Glomerular visceral epithelial cell (primary cell): ENCODE measurements at regions not wholly inside any gene's neighbourhood (a gene's known extent, or its start where the extent isn't known, plus 50 kb on each side); places are given as distances from the start of the nearest gene placed in this dataset.

Experiments used
- DNase-seq: peaks from one replicate; pipeline ENCODE4 v3.0.0-alpha.2; 2016; ENCODE audit errors: extremely low spot score

DNA sequence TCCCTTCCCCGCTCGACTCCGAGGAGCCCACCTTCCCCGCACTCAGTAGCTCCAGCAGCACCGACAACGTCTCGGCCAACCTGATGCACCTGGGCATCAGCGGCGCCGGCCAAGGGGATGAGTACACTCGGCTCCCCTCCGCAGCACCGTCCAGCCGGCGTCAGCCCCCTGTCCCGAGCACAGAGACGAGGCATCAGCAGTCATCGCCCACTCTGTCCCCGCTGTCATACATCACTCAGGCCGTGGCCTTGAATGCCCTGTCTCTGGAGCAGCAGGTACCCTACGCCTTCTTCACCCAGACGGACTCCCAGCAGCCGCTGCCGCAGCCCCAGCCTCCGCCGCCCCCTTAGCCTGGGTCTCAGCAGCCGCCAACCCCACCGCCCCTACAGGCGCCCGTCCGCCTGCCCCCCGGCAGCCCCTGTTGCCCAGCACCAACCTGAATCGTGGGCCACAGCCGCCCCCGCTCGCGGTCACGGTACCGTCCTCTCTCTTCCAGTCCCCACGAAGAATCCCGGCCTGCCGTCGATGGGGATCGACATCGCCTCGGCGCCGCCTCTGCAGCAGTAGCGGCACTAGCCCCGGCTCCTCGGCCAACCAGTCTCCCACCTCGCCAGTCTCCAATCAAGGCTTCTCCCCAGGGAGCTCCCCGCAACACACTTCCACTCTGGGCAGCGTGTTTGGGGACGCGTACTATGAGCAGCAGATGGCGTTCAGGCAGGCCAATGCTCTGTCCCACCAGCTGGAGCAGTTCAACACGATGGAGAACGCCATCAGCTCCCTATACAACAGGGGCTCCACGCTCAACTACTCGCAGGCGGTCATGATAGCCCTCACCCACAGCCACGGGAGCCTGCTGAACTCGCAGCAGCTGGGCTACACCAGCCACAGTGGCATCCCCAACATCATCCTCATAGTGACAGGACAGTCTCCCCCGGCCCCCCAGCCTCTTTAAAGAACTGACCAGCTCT lies 1195.9 kb upstream of the CHAC2 start:
- no peak for DNase-seq

DNA sequence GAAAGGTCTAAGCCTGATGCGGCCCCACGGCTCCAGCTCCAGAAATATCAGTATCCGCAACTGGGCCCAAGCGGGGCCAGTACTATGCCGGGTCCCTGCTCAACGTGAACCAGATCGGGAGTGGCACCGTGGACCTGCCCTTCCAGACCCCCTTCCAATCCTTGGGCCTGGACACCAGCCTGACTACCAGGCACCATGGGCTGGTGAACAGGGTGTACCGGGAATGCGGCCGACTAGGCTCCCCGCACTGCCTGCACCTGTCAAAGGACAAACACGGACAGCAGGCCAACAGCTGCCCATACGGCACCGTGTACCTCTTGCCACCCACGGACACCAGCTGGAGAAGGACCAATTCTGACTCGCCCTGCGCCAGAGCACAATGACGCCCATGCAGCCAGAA lies 1196.9 kb upstream of the CHAC2 start:
- no peak for DNase-seq

DNA sequence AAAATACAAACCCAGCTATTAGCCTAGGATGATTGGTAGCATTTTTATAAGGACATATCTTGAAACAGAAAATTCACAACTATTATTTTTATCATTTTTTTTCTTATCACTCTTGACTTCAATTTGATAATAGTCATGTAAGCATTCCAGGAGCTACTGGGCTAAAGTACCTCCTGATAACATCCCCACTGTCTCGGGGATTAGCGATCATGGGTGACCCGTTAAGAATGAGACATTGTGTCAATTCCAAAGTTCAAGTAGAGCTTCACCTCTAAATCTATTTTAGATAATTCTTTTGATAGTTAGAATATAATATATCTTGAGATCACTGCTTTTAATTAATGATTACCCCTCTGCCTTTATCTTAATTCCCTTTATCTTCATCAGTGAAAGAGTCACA lies 1204.5 kb upstream of the CHAC2 start:
- DNase-seq, result no peak

DNA sequence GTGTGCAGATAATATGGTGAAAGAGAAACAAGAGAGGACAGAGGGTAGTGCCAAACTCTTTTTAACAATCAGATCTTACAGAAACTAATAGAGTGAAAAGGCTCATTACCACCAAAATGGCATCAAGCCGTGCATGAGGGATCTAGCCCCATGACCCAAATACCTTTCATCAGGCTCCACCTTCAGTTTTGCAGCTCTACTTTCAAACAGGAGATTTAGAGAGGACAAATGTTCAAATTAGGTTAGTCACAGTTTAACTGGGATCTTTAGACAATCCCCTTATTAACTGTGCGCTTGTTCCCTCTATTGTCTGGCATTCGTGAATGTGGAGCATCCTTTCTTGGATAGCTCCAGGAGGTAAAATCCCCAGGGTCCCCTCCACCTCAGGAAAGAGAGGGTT lies 1209.3 kb upstream of the CHAC2 start:
- no peak for DNase-seq

DNA sequence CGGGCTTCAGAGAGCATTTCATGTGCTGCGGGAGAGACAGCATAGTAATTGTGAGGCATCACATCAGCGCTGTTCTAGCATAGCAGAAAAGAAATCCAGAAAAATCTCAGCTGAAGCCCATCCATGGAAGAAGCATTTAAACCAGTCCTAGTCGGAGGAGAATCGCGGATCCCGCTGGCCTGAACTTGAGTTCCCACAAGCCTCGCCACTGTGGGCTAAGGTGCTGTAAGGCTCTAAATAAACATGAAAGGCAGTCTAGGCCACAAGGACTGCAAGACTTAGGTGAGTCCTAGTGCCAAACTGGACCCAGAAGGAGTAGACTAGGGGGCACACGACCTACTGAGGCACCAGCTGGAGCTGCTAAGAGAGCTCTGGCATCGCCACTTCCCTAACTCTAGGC lies 1225.3 kb upstream of the CHAC2 start:
- no peak for DNase-seq

DNA sequence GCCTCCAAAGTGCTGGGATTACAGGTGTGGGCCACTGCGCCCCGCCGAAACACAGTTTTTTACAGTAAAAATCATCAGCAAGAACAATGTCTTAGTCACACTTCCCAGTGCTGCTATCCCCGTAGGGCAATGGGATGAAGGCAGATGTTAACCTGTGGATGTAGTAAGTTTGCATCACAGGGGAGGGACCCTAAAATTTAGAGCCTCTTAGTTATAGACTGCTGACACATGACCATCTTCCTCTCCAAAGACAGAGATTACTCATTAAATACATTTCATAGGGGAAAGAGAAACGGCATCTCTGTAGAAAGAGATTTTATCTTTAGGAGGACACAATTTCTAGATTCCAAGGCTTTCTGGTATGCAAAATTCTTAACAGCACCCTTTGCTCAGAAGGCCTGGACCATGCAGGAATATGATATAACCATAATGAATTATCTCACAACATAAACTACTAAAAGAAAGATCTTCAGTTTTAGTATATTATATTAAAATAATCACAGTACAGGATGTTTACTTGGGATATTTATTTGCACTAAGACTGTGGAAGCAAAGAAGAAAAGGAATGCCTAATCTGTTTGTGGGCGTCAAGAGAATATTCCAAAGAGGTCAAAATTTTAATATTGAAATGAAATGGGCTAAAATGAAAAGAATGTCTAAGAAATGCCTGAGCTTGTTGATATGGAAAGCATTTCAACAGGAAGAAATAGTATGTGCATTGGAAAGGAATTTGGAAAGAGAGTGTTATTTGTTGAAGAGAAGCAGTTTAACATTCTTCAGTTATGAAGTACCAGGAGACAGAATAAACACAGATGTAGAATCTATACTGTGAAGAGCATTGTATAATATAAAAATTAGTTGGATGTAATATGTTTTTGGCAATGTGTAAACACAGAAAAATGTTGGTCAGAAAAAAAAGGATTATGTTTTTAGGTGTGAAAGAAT lies 1228.3 kb upstream of the CHAC2 start:
- DNase-seq, result no peak

DNA sequence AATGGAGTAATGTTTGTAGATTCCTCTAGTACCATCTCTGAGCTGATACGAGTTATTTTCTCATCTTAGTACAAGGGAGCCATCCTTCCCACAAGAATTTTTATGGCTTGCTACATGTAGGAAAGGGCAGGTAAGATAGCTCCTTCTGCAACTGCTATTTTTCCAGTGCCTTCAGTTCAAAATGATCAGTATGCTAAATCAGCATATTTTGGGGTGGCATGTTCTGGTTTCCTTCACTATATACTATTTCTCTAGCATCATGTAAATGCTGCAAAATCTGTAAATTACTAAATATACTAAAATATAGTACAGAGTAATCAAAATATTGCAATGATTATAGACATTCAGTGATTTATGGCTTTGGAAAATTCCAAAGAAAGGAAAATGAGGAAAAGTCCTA lies 1230.0 kb upstream of the CHAC2 start:
- DNase-seq, result no peak

DNA sequence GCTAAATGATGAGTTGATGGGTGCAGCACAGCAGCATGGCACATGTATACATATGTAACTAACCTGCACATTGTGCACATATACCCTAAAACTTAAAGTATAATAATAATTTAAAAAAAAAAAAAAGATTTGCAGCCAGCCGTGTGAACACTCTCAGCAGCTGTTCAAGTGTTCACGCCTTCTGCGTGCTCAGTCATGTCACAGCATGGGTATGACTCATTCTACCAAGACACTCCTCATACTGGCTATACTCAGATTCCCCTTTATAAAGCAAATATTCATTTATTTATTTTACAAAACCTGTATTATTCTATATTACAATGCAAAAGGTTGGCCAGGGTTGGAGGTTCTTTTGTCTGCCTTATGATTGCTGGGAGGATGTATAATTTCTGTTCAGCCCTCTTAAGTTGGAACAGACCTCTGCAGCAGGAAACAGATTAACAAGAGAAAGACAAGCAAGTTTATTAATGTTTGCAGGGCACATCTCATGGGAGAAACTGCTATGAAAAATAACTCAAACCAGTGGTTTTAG lies 1230.6 kb upstream of the CHAC2 start:
- peak; percentile 4 for DNase-seq

DNA sequence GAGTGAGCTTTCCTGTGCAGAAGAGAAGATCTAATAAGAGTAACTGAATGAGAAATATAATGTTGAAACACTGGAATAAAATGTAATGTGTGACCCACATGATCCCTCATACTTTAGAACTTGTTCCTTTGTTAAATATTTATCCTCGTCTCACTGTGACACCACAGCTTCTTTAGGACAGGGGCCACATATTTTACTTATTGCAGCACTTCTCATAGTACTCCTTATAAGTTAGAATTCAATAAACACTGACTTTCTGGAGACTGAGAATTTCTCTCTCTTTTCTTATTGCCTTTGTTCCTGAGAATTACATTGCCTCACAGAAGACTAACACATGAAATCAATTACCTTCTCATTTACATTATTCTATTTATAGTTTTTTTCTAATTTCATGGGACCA lies 1234.6 kb upstream of the CHAC2 start:
- no peak for DNase-seq

DNA sequence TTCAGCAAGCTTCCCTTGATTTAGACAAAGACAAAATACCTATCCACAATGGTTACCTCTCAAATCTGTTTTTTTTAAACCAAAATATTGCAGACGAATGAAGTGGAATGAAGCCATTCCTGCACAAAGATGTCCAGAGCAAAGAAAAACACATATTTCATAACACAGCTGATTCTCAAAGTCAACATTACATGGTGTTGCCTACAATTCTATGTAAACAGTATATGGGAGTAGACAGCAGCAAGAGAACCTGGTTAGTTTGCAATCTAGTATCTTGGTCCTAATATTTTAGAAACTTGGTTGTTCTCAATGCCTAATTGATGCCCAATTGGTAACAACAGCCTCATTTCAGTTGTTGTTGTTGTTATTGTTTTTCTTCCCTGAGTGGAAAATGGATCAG lies 1240.9 kb upstream of the CHAC2 start:
- no peak for DNase-seq

DNA sequence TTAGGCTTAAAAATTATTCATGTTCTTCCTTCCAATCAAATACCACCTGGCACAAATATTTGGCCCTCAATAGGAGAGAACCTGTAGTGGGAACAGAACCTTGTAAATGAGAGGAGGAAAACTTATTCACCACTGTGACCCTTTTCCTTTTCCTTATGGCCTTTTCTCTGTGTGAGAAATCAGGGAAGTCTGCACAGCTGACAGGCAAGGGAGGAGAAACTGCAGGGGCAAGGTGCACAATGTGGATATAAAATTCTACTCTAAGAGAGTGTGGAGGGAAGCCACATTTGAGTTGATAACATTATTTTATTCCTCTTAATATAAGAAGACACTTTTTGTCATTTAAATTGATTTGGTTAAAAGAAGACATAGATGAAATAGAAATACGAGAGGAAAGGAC lies 1247.0 kb upstream of the CHAC2 start:
- no peak for DNase-seq

DNA sequence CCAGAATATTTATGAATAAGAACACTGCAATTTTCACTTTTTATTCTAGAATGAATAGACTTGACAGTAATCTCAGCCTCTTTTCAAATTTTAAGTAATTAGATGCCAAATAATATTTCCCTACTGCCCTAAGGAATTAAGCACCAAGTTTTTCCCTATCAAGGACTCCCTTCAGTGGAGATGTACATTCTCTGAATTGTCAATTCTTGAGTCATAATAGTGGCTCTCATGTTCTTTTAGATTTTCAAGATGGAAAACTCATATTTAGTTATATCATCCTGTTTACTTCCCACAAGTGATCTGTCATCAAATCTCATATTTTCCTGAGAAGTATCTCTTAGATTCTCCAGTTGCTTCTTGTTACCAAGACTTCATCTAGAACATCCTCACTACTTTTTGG lies 1248.9 kb upstream of the CHAC2 start:
- DNase-seq, result no peak

DNA sequence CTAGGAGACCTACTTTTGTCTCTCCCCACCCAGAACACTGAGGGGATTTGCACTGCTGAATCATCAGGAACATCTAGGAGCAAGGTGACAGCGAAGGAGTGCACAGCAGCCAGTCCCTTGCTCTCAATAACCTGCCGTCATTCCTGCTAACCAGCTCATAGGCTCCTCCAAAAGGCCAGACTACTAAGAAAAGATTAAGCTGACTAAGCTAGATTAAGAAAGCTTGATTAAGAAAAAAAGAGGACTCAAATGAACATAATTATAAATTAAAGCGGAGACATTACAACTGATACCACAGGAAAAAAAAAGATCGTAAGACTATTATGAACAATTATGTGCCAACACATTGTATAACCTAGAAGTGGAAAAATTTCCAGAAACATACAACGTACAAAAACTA lies 1254.8 kb upstream of the CHAC2 start:
- DNase-seq, result no peak

DNA sequence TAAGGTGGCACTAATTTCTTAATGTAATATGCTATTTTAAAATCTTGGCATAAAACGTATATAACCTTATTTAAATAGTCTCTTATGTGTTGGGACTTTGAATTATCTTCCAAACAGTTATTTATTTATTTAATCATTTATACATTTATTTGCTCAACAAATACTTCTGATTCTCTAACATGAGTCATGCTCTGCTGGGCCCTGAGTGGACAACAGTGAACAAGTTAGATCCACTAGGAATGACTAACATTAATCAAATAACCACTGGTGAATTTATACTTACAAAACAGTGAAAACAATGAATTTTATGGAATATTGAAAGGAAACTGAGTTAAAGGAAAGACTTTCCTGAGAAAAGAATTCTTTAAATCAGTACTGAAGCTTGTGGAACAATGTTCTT lies 1257.2 kb upstream of the CHAC2 start:
- DNase-seq, result no peak

DNA sequence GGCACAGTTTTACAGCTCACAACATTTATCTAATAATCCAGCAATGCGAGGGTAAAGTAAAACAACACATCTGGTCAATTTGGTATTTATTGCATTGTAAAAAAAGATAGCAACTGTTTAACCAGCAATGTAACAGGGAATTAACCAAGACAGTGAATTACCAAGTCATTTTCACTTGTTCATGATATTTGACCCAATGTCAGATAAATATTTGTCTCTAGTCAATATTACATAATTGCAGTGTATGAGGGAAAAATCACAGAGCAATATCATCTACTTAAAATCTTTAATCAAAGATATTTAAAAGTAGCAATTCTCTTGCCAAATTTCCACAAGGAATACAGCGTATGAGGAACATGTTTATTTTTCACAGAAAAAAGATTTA lies 1265.1 kb upstream of the CHAC2 start:
- DNase-seq, result no peak

DNA sequence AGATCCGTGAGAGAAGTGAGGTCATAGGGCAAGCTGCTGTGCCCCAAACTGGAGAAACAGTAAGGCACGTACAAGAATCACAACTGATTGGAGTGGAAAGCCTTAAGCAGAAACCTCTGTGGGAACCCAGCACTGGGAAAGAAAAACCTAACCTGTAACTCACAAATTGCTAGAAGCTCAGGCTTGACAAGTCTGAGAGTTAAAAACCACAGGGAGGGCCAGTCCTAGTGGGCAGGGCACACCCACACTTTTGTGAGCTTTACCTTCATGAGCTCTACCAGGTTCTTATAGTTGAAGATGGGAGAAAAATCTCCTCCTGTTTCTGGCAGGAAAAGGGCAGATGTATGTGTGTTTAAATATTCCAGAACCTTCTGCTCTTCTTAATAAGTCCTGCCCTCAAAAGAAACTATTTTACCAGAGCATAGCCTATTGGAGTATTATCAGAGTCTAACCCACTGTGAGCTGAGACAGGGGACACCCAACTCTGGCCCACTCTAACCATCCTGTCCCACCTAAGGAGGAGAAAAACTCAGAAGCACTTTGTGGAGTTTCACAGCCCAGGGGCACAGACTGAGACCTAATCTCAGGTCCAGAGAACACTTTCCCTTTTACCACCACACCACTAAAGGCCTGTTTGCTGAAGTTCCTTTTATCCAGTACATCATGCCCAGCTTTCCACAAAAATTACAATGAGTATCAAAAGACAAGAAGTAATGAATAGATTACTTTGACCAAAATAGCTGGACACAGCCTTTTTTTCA lies 1265.7 kb upstream of the CHAC2 start:
- DNase-seq, result no peak

DNA sequence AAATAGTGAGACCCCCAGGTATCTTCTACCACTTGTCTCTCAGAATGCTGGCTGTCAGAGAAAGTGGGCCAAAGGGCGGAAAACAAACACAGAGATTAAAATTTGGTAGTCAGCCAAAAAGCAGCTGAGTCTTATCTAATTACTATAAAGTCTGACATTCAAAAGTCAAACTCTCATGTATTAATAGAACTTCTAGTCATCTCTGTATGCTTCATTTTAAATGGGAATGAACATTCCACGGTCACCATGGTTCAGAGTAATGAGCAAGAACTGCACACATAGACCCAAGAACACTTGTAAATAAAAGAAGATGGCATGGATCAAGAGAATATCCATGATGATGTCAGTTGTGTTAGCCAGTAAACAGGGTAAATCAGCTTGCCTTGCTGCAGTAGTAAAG lies 1267.0 kb upstream of the CHAC2 start:
- no peak for DNase-seq

DNA sequence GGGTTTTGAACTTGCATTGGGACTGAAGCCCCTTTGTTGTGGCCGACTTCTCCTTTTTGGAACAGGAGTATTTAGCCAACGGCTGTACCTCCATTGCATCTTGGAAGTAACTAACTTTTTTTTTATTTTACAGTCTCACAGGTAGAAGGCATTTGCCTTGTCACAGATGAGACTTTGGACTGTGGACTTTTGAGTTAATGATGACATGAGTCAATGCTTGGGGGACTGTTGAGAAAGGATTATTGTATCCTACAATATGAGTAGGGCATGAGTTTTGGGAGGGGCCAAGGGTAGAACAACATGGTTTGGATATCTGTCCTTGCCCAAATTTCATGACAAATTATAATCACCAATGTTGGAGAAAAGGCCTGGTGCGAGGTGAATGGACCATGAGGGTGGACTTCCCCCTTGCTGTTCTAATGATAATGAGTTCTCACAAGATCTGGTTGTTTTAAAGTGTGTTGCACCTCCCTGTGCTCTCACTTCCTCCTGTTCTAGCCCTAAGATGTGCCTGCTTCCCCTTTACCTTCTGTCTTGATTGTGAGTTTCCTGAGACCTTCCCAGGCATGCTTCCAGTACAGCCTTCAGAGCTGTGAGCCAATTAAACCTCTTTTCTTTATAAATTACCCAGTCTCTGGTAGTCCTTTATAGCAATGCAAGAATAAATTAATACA lies 1269.4 kb upstream of the CHAC2 start:
- no peak for DNase-seq

DNA sequence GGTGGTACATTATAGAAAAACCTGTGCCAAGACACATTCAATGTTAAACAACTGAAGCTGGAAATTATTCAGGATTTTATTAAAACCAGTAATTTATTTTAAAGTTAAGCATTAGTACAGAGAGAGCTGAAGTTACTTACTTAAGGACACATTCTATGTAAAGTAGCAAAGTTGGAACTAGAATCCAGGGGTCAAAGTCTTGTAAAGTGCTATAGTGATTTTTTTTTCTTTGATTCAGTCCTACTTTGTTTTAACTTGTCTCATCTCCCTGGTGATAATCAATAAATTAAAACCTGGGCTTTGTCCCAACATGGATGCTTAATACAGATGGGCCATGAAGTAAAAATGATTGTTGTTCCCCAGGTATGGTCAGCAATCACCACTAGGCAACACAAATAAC lies 1271.8 kb upstream of the CHAC2 start:
- no peak for DNase-seq

DNA sequence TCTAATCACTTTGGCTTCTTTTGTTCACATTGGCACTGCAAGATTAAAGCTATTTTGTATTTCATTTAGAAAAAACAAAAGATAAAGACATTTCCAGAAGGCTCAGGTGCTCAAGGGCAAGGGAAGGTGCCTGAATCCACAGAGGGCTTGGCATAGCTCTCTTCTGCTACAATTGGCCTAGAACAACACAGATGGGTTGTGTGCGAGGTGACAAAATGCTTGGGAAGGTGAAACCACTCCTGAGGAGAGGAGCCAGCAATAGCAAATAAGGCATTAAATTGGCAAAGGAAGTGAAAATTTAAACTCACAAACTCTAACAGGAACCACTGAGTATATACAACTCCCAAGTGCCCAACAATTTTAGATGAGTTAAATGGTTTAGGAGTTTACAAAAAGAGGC lies 1290.4 kb upstream of the CHAC2 start:
- DNase-seq, result no peak

DNA sequence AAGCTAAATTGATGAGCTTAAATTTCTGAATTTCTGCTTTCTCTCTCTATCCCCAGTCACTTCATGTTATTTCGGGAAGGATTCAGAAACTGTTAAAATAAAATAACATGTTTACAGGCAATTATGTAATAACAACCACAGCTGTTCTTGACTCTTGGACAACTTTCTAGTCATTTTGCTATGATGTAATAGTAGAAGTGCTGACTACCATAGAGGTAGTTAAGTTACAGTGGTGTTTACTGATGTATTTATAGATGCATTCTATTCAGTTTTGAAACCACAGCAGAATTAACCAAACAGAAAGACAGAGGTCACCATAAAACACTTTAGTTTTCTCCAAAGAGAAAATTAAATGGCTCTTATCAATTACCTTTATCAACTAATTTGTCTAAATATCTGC lies 1292.0 kb upstream of the CHAC2 start:
- DNase-seq, result no peak
